GM21619 (cell line): ENCODE measurements at regions not wholly inside any gene's neighbourhood (a gene's known extent, or its start where the extent isn't known, plus 50 kb on each side); places are given as distances from the start of the nearest gene placed in this dataset.

Experiments
- ATAC-seq: cut with Tn5 transposase; IDR thresholded peaks from one replicate; pipeline ENCODE4 v1.9.1; 2021; ENCODE audit not compliant: unreplicated experiment

- ATAC-seq, result no peak
Measured at GRCh38 chr10:92747066-92747465, 57.3 kb downstream of the HHEX start.

- no peak for ATAC-seq
Measured at GRCh38 chr10:92747600-92747999, 57.8 kb downstream of the HHEX start.

- ATAC-seq, result no peak
Measured at GRCh38 chr10:92750791-92751533, 61.2 kb downstream of the HHEX start.

- no peak for ATAC-seq
Measured at GRCh38 chr10:92751534-92751811, 61.7 kb downstream of the HHEX start.

GRCh38 chr10:92751827-92752226 is 62.1 kb downstream of the HHEX start:
- ATAC-seq, result no peak

GRCh38 chr10:92753865-92754264 is 64.1 kb downstream of the HHEX start:
- no peak for ATAC-seq

GRCh38 chr10:92755725-92756124 is 66.0 kb downstream of the HHEX start:
- ATAC-seq, result no peak

- peak; percentile 75 for ATAC-seq
Measured at GRCh38 chr10:92756201-92757065, 66.7 kb downstream of the HHEX start.

- ATAC-seq, result peak; percentile 69
Measured at GRCh38 chr10:92757066-92757710, 67.4 kb downstream of the HHEX start.

- ATAC-seq, result no peak
Measured at GRCh38 chr10:92757711-92758104, 68.0 kb downstream of the HHEX start.

GRCh38 chr10:92758594-92758993 is 68.8 kb downstream of the HHEX start:
- ATAC-seq, result no peak

- ATAC-seq, result no peak
Measured at GRCh38 chr10:92760609-92761008, 70.9 kb downstream of the HHEX start.

- ATAC-seq, result no peak
Measured at GRCh38 chr10:92761571-92761970, 71.8 kb downstream of the HHEX start.

- ATAC-seq, result no peak
Measured at GRCh38 chr10:92763634-92764155, 73.9 kb downstream of the HHEX start.

- no peak for ATAC-seq
Measured at GRCh38 chr10:92766451-92766850, 76.7 kb downstream of the HHEX start.

- no peak for ATAC-seq
Measured at GRCh38 chr10:92768104-92768503, 78.3 kb downstream of the HHEX start.

- no peak for ATAC-seq
Measured at GRCh38 chr10:92773776-92774175, 74.5 kb upstream of the EXOC6 start.

- ATAC-seq, result no peak
Measured at GRCh38 chr10:92778091-92778490, 70.2 kb upstream of the EXOC6 start.

- ATAC-seq, result no peak
Measured at GRCh38 chr10:92785118-92785517, 63.2 kb upstream of the EXOC6 start.

GRCh38 chr10:92787557-92788152 is 60.7 kb upstream of the EXOC6 start:
- no peak for ATAC-seq

- no peak for ATAC-seq
Measured at GRCh38 chr10:92789067-92789466, 59.3 kb upstream of the EXOC6 start.
